ENCODE measurements at regions not wholly inside any gene's neighbourhood (a gene's known extent, or its start where the extent isn't known, plus 50 kb on each side); places are given as distances from the start of the nearest gene placed in this dataset.

- TF ChIP-seq CTCF (IDR thresholded peaks at IDR 0.05; ENCODE audit: unreplicated experiment) = no peak
- Mint-ChIP-seq H3K27ac (ENCODE audit: unreplicated experiment) (no peak overlapping the region), H3K36me3 (ENCODE audit: low read depth, unreplicated experiment) (no peaks in the 10 kb centered on the region), H3K9me3 (ENCODE audit: unreplicated experiment) (no peaks in the 10 kb centered on the region), H3K4me3 (ENCODE audit: unreplicated experiment) (no peak overlapping the region), H3K27me3 (ENCODE audit: unreplicated experiment) (no peaks in the 10 kb centered on the region), H3K4me1 (ENCODE audit: unreplicated experiment) (no peaks in the 10 kb centered on the region)
- no peak for DNase-seq (ENCODE audit: low spot score)
Observed at GRCh38 chr4:149072384-149072783, 630.2 kb upstream of the NR3C2 start.

GRCh38 chr4:149065753-149066152 is 623.5 kb upstream of the NR3C2 start:
- DNase-seq (ENCODE audit: low spot score) = no peak
- Mint-ChIP-seq H3K4me1 (ENCODE audit: unreplicated experiment) (no peaks in the 10 kb centered on the region), H3K9me3 (ENCODE audit: unreplicated experiment) (no peaks in the 10 kb centered on the region), H3K4me3 (ENCODE audit: unreplicated experiment) (no peak overlapping the region), H3K27me3 (ENCODE audit: unreplicated experiment) (no peaks in the 10 kb centered on the region), H3K27ac (ENCODE audit: unreplicated experiment) (peak overlapping the region; percentile 2), H3K36me3 (ENCODE audit: low read depth, unreplicated experiment) (no peaks in the 10 kb centered on the region)
- TF ChIP-seq CTCF (IDR thresholded peaks at IDR 0.05; ENCODE audit: unreplicated experiment) = no peak

GRCh38 chr4:149062997-149063396 is 620.8 kb upstream of the NR3C2 start:
- Mint-ChIP-seq H3K36me3 (ENCODE audit: low read depth, unreplicated experiment) (no peaks in the 10 kb centered on the region), H3K27me3 (ENCODE audit: unreplicated experiment) (no peaks in the 10 kb centered on the region), H3K27ac (ENCODE audit: unreplicated experiment) (no peak overlapping the region)

GRCh38 chr4:149057594-149057993 is 615.4 kb upstream of the NR3C2 start:
- H3K27me3 Mint-ChIP-seq (ENCODE audit: unreplicated experiment) = no peaks in the 10 kb centered on the region
- no peak overlapping the region for H3K27ac Mint-ChIP-seq (ENCODE audit: unreplicated experiment)
- TF ChIP-seq CTCF (IDR thresholded peaks at IDR 0.05; ENCODE audit: unreplicated experiment) = no peak
- H3K4me3 Mint-ChIP-seq (ENCODE audit: unreplicated experiment) = no peak overlapping the region
- no peaks in the 10 kb centered on the region for H3K9me3 Mint-ChIP-seq (ENCODE audit: unreplicated experiment)
- no peaks in the 10 kb centered on the region for H3K4me1 Mint-ChIP-seq (ENCODE audit: unreplicated experiment)
- DNase-seq (ENCODE audit: low spot score) = no peak
- H3K36me3 Mint-ChIP-seq (ENCODE audit: low read depth, unreplicated experiment) = no peaks in the 10 kb centered on the region

More at GRCh38 chr4:149062997-149063396, 620.8 kb upstream of the NR3C2 start:
- no peak for DNase-seq (ENCODE audit: low spot score)
- Mint-ChIP-seq H3K4me3 (ENCODE audit: unreplicated experiment) (no peak overlapping the region), H3K9me3 (ENCODE audit: unreplicated experiment) (no peaks in the 10 kb centered on the region), H3K4me1 (ENCODE audit: unreplicated experiment) (no peaks in the 10 kb centered on the region)
- no peak for TF ChIP-seq CTCF (IDR thresholded peaks at IDR 0.05; ENCODE audit: unreplicated experiment)

GRCh38 chr4:149056615-149057014 is 614.4 kb upstream of the NR3C2 start:
- H3K9me3 Mint-ChIP-seq (ENCODE audit: unreplicated experiment) = no peaks in the 10 kb centered on the region
- H3K27ac Mint-ChIP-seq (ENCODE audit: unreplicated experiment) = no peak overlapping the region
- H3K4me1 Mint-ChIP-seq (ENCODE audit: unreplicated experiment) = no peaks in the 10 kb centered on the region
- TF ChIP-seq CTCF (IDR thresholded peaks at IDR 0.05; ENCODE audit: unreplicated experiment) = no peak
- H3K4me3 Mint-ChIP-seq (ENCODE audit: unreplicated experiment) = no peak overlapping the region
- H3K36me3 Mint-ChIP-seq (ENCODE audit: low read depth, unreplicated experiment) = no peaks in the 10 kb centered on the region
- no peak for DNase-seq (ENCODE audit: low spot score)
- H3K27me3 Mint-ChIP-seq (ENCODE audit: unreplicated experiment) = no peaks in the 10 kb centered on the region

Data from endothelial cell (in vitro differentiated cells).